Germinal center (tissue), 1 donor: ENCODE measurements at regions not wholly inside any gene's neighbourhood (a gene's known extent, or its start where the extent isn't known, plus 50 kb on each side); places are given as distances from the start of the nearest gene placed in this dataset.
"Not testable (repeated sequence)": the region's sequence is repeated elsewhere in the genome, so short reads cannot be mapped to it uniquely, and the experiment has no call there.

ENCODE experiments used
- DNase-seq: peaks from one replicate; pipeline ENCODE4 v3.0.0; 2012; ENCODE audit warnings: mixed read lengths, low spot score

- DNase-seq: no peak
These were observed 217.5 kb upstream of the SEL1L start for GRCh38 chr14:81751198-81751597.

DNA sequence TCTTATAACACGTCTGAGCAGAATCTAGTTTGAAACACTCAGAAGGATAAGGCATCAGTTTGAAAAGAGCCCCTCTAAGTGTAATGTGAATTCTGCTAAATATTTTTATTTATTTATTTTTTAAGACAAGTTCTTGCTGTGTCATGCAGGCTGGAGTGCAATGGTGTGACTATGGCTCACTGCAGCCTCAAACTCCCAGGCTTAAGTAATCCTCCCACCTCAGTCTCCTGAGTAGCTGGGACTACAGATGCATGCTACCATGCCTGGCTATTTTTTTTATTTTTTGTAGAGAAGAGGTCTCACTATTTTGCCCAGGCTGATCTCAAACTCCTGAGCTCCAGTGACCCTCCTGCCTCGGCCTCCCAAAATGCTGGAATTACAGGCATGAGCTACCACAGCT is 225.9 kb upstream of the SEL1L start:
- DNase-seq: no peak

DNA sequence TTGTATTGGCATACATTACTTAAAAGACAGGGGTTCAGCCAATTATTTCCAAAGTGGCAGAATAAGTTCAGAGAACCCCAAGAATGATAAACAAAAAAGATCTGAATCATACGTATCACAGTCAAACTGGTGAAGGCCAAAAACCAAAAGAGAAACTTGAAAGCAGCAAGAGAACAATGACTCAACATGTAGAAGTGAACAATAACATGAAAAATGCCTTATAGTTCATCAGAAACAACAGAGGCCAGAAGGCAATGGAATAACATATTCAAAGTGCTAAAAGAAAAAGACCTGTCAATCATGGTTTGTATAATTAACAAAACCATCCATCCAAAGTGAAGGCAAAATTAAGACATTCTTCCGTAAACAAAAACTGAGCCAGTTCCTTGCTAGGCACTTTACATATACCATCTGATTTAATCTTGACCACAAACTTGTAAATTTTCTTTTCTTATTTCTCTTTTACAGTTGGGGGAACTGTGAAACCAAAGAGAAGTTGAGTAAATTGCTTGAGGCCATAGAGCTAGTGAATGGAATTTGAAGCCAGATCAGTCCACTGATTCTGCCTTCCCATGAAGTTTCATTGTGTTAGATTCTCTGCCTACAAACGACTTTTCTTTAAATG is 232.1 kb upstream of the SEL1L start:
- no peak for DNase-seq

- DNase-seq: no peak
These were observed 232.8 kb upstream of the SEL1L start for GRCh38 chr14:81766321-81766915.

- DNase-seq: no peak
These were observed 233.8 kb upstream of the SEL1L start for GRCh38 chr14:81767266-81767995.

DNA sequence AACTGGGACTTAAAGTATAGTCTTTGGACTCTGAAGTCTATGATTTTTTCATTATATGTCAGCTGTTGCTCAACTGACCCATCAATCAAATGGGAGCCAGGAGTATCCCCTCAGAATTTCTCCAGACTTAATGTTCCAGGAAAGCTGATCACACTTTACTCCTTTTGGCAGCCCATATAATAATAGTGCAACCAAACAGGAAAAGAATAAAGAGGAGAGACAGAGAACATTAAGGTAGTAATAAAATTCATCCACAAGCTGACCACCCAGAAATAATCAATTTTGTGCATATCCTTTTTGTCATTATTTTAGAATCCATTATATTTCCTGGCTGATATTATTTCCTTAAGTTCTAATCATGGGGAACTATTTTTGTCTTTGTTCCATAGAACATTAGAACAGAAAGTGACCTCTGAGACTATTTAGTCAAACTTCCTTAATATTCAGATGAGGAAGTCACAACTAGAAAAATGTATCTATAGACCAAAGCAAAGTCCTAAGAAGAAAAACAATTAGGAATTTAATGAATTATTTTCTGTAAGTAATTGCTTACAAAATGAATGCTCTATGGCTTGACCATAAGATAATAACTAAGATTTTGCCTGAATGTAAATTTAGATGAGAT is 238.1 kb upstream of the SEL1L start:
- no peak for DNase-seq

DNA sequence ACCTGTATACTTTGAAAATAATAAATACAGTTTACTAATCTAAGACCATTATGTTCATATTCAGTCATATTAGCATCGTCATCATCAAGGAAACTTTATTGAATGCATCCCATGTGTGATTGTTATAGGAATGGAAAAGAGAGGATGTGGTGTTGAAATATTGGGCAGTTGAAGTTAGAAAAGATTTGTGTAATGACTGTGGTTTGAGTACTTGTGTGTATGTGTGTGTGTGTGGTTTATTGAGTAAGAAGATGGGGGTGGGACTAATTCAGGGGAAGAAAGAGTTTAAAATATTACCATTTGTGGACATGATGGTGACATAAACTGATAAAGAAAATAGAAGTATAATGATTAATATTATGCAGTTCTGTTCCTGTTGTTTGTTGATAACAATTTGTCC is 238.7 kb upstream of the SEL1L start:
- no peak for DNase-seq

GRCh38 chr14:81776531-81776930 is 242.9 kb upstream of the SEL1L start:
- no peak for DNase-seq

DNA sequence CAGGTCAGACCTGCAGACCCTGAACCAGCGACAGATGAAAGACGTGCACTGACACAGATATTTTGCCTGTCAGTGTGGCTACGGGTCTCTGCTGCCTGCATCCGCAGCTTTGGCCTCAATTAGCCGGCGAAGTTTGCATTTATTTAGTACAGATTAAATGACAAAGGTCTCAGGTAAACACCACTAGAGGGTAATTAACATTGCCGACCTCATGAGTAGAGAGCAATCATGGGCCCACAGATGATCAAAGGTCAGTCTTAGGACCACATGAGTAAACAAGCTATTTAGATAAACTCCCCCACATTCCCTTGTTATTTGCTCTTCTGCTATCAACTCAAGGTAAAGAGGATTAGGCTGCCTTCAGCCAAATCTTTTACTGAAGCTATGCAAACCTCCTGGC is 248.1 kb upstream of the SEL1L start:
- not testable (repeated sequence) for DNase-seq

GRCh38 chr14:81784084-81784483 is 250.4 kb upstream of the SEL1L start:
- DNase-seq: no peak

GRCh38 chr14:81797315-81797714 is 263.7 kb upstream of the SEL1L start:
- no peak for DNase-seq

DNA sequence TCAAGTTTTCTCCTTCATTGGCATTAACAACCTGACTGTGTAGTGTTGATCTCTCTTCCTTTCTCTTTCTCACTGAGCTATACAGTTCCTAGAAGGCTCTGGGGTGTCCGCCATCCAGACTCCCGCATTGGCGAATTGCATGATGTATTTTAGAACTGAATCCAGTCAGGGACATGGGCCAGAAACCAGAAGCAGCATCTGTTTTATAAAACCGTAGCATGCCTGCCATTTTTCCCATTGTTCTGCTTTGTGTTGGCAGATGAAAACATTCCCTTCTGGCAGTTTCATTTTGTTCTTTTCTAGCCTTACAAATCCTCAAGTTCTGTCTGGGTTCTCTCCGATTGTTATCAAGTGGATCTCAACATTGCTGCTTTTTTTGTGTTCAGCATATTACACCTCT is 268.3 kb upstream of the SEL1L start:
- DNase-seq: no peak

- no peak for DNase-seq
These were observed 268.7 kb upstream of the SEL1L start for GRCh38 chr14:81802341-81802740.

DNA sequence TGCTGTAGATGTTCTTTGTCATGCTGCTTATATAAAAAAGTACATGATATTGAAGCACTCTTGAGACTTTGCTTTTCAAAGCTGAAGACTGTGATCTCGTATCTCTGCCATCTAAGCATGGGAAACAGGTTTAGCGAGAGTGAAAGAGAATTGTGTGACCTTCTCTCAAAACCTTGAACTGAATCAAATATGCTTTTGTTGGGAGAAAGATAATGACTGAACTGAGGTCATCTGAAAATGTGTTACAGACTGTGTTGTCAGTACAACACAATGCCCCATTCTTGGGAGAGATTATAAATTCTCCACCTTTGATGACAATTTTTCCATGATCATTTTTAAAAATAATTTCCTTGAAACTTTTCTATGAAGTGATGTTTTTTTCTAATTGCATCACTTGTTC is 272.1 kb upstream of the SEL1L start:
- DNase-seq: no peak

- DNase-seq: no peak
These were observed 278.1 kb upstream of the SEL1L start for GRCh38 chr14:81811705-81812269.

- DNase-seq: no peak
These were observed 284.6 kb upstream of the SEL1L start for GRCh38 chr14:81818271-81818670.

DNA sequence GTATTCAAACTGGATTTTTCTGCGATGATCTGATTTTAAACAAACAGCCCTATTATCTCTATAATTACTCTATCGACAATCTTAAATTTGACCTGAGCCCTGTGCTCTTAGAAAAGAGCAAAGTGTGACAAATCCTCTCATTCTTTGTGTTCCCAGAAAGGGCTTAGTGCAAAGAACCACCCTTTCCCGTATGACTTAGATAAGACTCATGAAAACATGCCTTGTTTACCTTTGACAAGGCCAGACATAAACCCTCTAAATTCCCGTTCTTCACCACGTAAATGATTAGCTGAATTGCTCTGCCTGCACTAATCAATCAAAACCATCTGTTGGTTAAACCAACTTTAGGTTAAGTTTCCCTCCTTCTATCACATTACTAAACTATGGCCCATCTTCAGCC is 285.7 kb upstream of the SEL1L start:
- DNase-seq: no peak

GRCh38 chr14:81819910-81820309 is 286.3 kb upstream of the SEL1L start:
- no peak for DNase-seq

- DNase-seq: no peak
These were observed 292.4 kb upstream of the SEL1L start for GRCh38 chr14:81826081-81826480.

DNA sequence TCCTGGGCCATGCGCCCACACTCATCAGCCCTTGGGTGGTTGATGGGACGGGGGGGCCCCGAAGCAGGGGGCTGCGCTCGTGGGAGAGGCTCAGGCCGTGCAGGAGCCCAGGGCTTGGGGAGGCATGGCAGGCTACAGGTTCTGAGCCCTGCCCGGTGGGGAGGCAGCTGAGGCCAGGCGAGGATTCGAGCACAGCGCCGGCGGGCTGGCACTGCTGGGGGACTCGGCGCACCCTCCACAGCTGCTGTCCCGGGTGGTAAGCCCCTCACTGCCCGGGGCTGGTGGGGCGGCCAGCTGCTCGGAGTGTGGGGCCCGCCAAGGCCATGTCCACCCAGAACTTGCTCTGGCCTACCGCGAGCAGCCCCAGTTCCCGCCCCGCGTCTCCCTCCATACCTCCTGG is 295.8 kb upstream of the SEL1L start:
- DNase-seq: no peak

DNA sequence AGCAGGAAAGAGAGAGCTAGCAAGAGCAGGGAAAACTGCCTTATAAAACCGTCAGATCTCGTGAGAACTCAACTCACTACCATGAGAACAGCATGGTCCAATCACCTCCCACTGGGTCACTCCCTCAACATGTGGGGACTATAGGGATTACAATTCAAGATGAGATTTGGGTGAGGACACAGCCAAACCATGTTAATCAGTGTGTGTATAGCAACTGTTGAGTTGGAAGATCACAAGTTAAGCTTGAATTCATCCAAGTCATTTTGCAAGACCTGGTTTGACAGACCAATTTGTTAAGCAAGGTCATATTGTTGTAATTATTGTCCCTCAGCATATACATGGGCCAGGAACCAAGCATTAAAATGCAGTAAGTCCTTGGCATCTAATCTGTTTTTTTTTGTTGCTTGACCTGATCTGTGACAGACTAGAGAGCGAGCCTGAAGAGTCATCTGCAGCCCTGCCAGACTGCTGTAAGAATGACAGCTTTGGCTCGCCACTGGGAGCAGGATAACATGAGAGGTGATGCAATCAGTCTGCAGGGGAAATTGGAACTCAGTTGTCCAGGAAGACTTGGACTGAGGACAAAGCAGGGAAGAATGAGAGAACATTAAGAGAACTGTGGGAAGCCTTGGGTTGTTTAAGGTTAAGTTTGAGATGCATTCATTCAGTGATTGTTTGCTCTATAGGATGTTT is 297.6 kb upstream of the SEL1L start:
- DNase-seq: no peak

- no peak for DNase-seq
These were observed 300.7 kb upstream of the SEL1L start for GRCh38 chr14:81834308-81834707.
